ENCODE measurements at regions not wholly inside any gene's neighbourhood (a gene's known extent, or its start where the extent isn't known, plus 50 kb on each side); places are given as distances from the start of the nearest gene placed in this dataset.

DNA sequence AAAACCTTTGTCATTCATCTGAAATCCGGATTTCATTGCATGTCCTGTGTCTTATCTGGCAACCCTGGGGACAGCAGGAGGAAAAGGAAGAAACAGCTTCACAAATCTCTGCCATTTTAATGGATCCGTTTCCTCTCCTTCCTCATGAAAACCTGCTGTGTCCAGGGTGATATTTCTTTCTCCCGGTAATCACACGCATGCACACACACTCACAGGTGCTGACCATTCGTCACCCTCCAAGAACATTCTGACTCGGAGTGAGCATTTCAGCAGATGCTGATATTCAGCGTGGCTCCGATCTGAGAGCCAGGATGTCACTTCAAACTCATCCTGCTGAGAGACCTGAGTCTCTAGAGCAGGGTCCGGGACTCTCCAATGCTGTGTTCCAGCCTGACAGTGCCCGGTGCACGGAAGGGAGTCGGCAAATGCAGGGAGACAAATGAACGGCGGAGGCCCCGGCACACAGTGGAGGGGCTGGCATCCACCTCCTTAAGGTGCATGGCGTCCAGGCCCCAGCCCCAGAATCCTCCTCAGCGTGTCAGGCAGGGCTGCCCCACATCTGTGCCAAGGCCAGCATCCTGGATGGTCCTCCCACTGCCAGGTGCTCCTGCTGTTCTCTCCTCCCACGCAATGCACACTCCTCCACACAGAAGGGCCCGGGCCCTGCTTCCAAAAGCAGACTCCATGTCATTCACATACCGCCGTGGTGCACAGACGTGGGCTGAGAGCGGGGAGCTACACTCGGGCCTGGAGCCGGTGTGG lies 70.7 kb downstream of the RBFOX3 start:
- no peak for DNase-seq (ENCODE audit: low read depth)

DNA sequence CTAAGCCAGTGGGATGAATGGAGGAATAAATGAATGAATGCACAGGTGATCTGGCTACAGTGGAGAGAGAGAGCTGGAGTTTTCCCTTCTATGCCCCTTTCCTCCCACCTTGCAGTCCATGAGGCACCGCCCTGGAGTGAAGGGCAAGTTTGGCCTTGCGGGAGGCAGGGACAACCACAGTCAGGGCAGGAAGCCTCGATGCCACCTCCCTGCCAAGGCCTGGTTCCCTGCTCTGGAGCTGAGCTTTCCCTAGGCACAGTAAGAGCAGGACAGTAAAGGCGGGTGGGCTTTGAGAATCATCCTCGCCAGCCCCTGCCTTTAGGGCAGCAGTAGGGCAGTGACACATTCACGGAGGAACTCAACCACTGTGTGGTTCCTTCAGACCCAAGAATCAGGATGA lies 72.6 kb downstream of the RBFOX3 start:
- DNase-seq (ENCODE audit: low read depth) = no peak

DNA sequence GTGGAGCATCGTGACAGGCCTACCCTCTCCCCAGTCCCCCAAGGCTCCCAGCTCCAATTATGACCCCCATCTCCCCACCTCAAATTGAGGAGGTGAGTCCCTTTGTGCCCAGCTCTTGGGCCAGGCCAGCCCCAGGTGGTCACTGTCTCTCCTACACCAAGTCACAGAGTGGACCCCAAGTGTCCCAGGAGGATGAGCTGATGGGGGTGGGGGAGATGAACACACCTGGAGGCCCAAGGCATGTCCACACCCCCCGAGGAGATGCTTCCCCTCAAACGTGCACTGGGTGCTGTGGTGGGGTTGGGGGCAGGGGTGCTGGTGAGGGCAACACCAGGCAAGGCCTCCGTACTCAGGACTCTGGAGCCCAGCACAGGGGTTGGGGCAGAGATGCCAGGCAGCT lies 73.2 kb downstream of the RBFOX3 start:
- DNase-seq (ENCODE audit: low read depth) = no peak

DNA sequence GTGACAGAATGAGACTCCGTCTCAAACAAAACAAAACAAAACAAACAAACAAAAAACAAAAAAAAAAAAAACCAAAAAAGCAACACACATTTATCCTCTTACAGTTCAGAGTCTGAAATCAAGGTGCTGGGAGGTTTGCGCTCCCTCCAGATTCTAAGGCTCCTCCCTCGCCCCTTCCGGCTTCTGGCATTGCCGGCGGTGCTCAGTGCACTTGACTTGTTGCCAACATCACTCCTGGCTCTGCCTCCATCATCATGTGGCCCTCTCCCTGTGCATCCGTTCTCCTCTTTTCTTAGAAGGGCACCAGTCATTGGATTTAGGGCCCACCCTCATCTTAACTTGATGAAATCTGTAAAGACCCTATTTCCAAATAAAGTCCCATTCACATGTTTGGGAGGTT lies 73.8 kb downstream of the RBFOX3 start:
- DNase-seq (ENCODE audit: low read depth) = no peak

DNA sequence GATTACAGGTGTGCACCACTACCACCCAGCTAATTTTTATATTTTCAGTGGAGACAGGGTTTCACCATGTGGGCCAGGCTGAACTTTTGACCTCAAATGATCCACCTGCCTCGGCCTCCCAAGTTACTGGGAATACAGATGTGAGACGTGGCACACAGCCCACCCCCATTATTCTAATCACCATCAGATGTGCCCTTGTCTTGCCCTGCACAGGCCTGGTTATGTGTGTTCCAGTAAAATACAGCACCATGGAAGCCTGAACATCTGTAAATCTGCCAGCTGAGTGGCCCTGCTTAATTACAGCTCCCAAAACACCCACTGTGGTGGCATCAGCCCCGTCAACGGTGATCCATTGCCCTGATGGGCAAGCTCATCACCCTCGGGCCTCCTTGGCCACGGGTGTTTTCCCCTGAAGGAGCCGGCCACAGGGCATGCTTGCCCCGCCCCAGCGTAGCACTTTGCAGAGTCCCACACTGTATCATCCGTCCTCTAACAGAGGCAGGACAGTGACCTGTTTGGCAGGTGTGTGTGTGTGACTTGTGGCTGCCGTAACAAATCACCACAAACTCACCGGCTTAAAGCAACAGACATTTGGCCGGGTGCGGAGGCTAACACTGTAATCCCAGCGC lies 74.5 kb downstream of the RBFOX3 start:
- DNase-seq (ENCODE audit: low read depth) = no peak

DNA sequence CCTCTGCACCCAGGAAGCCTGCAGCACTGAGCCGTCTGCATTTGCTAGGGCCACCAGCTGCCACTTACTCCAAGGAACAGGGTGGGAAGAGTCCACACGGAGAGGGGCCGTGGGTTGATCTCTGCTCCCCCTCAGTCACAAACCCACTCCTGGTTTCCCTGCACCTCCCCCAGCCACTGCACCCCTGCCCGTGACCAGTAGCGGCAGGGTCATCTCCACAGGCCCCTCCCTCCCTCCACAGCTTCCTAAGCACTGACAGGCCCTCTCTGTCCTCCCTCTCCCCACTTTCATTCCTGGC lies 75.2 kb downstream of the RBFOX3 start:
- DNase-seq (ENCODE audit: low read depth) = no peak

DNA sequence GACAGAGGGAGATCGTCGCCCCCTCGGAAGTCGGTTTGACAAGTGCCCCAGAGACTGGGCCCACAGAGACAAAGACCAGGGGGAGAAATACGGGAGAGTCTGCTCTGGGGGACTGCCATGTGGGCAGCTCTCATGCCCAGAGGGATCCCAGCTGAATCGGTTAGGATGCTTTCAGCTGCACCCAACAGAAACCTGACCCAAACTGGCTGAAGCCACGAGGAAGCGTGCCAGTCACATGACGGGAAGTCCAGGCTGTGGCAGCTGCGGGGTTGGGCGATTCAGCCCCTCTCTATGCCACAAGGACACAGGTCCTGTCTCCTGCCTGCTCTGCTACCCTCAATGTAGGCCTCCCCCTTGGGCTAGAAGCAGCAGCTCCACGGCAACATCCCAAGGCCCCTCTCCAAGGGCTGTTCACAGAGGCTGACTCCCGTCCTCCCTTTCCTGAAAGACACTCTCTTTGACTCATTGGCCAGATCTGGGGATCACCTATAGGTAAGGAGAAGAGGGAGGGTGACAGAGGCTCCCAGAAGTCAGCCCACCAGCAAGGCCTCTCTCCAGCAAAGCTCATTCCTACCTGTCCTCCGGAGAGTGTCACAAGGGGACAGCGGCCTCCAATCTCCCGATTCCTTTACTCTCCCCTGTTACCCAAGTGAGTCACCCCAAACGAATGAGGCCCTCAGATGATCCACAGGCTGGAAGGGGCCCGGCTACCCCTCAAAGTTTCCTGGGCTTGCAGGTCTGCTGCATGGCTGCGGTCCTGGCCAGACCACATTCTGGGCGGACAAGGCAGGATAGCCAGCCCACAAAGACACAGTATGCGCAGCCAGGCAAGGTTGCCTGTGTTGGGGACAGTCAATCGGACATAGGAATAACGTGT lies 75.8 kb downstream of the RBFOX3 start:
- DNase-seq (ENCODE audit: low read depth) = no peak

DNA sequence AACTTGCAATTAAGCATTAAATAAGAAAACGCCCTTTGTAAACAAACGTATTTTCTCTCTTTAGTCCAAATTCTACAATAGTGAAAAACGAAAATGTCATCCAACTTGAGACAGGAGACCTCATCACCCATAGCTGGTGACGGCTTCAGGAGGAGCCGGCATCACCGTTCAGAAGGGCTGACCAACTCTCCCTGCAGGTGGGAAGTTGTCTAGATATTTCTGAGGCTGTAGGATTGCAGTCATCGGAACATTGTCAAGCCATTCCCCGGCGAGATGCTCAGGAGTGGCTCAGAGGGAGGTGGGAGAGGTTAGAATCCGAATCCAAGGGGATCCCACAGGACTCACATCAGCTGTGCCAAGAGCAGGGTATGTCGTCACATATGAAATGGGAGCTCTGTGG lies 76.7 kb downstream of the RBFOX3 start:
- DNase-seq (ENCODE audit: low read depth) = no peak

DNA sequence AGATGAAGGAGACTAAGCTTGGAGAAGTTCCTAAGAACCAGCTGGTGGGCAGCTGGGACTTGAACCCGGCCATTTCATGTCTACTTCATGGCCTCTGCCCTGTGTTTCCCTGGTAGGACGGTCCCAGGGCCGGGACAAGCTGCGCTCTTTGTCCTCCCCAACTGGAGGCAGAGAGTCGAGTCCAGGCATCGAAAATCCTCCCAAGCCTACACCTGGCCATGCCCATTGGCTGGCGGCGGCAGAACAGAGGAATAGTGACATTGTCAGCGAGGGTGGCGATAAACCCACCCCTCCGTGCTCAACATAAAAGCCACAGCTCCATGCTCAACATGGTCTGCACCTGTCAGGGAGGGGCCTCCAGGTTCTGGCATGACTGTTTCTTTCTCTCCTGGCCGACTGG lies 77.7 kb downstream of the RBFOX3 start:
- no peak for DNase-seq (ENCODE audit: low read depth)

DNA sequence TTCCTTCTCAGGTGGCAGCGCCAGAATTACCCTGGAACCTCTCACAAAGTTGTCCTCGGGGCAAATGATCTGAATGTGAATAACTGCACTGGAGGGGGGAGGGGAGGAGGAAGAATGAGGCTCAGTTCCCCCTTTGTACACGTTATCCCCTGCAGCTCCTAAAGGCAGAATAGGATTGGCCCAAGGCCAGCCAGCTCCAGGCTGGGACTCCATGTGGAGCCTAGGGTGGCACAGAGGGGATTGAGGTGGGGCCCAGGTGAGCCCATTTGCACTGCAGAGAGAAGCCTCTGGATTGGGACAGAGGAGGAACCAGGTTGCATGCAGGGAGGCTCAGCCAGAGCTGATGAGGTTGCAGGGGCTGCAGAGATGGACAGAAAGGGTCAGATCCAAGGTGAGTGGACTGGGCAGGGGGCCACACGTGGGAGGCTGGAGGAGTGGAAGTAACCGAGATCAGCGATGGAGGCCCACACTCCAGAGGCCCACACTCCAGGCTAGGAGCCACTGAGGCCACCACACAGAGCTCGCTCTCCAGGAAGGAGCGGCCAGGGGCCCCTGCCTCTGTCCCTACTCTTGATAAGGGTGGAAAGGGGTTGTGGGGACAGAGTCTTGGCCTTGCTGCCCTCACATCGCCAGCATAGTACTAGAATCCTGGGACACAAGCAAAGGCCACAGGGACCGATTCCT lies 78.6 kb downstream of the RBFOX3 start:
- no peak for DNase-seq (ENCODE audit: low read depth)

DNA sequence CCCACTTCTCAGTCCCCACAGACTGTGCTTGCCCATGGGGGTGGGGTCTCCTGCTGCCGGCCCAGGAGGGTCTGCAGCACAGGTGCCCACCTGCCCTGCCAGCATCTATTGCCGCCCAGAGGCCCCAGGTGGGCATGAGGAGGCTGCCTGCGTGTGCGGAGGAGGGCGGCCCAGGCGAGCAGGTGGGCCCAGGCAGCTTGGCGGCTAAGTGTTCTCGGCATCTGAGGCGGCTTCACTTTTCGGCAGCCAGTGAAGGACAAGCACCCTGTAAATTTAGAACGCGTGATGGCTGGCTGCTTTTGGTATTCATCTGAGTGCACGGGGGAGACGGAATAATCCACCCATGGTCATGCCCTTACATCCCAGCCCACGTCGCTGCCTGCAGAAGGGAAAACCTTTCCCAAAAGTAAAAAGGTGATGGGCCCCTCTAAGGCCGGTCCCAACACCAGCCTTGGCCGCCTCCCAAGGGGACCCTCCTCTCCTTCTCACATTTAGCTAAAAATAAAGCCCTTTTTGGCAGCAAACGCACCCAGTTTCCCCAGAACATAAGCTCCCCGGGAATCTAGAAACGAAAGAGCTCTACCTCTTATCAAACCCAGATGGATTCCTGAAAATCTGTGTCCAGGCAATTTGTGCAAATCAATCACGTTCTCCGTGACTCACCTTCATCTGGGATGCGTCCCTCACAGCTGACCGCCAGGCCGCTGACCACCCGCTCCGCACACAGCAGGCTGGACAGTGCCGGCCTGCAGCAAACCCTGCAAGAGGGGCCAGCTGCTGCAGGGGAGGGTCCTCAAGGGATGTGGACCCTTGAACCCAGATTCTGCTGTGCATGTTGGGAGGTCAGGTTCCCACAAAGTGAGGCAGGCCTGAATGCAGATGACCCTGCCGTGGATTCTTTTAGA lies 79.4 kb downstream of the RBFOX3 start:
- DNase-seq (ENCODE audit: low read depth) = no peak

DNA sequence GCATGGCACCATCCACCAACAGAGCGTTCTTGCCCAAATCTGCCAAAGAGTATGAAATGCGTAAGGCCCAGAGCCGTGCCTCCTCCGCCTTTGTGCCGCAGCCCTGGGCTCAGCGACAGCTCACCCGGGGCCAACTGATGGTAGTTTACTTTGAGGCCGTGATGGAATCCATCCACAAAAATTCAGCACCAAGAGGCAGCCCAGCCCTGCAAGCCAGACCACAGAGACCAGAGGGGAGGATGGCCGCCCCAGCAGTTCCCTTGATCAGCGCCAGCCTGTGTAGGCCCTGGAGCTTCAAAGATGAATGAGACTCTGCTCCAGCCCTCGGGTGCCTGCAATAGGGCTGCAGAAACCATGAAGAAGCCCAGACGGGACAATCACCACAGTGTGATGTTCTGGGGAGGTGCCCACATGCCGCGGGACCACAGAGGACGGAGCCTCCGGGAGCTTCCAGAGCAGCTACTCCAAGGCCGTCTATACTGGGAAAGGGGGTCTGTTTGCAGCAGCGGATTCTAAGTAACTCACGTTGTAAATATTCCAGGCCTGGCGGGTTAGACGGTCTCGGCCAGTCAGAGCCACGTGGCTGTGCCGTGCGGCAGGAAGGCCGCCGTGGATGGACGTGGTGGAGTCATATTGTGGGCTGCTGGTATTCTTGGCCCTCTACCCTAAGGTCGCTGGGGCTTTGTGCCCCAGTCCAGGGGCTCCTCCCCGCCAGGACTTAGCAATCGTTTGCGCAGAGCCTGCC lies 80.3 kb downstream of the RBFOX3 start:
- no peak for DNase-seq (ENCODE audit: low read depth)

DNA sequence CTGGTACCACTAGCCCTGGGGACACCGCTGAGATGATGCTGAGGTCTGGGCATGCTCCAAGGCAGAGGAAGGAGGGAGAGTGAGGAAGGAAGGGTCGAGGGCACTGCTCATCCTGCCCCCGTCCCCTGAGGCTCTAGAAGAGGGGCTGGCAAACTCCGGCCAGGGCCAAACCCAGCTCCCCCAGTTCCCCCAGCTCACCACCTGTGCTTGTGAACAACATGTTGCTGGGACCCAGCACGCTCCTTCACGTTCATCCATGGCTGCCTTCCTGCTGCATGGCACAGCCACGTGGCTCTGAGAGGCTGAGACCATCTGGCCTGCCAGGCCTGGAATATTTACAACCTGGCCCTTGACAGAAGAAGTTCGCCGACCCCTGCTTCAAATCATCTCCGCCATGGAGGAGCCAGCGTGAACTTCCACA lies 81.2 kb downstream of the RBFOX3 start:
- DNase-seq (ENCODE audit: low read depth) = no peak

DNA sequence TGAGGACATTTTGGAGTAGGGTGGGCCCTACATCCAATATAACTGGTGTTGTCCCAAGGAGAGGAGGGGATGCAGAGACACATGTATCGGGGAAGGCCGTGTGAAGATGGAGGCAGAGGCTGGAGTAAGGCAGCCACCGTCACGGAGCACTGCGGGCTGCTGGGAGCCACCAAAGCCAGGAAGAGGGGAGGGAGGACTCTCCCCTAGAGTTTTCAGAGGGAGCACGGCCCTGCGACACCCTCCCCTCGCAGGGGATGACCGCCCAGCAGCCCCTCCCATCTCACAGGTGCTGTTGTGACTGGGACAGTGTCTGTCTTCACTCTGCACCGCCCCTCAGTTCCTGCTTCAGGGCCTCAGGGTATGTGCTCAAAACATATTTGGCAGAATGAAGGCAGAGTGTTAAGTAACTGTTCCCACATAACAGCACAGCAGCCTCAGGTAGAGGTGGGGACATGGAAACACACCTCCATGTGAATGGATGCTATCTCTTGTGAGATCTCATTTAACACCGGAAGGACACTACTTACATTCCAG lies 82.2 kb downstream of the RBFOX3 start:
- DNase-seq (ENCODE audit: low read depth) = no peak

DNA sequence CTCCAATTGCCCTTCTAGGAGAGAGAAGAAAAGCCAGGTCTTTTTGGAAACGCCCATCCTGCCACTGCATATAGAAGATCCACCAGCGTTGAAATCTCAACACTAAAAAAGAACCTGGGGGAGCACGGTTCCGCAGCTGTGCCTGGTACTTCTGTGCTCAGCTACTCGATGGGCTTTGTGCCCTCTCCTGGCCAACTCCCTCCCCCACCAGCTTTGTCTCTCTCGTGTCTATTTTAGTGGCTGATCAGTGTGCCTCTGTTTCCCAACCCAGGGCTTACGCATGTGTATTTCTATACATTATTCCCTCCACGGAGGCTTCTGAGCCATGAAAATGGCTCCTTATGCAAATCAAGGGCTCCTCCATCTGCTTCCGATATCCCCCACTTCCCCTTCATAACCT lies 83.5 kb downstream of the RBFOX3 start:
- no peak for DNase-seq (ENCODE audit: low read depth)

DNA sequence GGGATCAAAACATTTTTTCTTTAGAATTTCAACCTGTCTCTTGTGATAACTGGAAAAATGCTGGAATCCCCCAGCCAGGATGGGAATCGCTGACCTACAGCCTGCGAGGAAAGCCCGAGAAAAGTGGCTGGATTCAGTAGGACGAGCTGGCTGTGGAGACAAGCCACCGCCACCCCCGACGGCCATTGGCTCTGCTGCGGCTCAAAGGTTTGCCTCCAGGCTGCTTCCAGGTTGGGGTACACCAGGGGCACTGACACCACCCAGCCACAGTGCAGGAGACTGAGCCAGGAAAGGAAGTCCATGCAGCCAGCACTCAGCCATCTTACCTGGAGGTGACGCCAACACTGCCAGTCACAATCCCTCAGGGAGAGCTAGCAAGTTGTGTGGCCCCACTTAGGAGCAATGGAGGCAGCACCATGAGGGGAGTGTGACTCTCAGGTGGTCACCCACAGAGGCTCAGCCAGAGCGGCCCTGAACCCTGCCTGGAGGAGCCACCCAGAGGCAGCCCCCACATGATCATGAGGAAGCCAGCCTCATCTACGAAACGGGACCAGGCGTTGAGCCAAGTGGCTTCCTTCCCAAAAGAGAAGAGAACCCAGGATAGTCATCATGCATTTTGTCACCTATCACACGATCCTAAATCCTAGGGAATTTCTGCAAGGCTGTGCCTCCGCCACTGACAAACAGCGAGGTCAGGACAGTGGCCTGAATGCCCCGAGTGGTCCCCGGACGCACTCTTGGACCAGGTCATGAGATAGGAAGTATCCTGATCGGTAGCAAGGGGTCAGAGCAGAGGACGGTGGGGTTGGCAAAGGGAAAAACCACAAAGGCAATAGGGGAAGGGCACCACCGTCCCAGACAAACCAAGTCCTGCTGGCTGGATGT lies 84.8 kb downstream of the RBFOX3 start:
- DNase-seq (ENCODE audit: low read depth) = no peak

DNA sequence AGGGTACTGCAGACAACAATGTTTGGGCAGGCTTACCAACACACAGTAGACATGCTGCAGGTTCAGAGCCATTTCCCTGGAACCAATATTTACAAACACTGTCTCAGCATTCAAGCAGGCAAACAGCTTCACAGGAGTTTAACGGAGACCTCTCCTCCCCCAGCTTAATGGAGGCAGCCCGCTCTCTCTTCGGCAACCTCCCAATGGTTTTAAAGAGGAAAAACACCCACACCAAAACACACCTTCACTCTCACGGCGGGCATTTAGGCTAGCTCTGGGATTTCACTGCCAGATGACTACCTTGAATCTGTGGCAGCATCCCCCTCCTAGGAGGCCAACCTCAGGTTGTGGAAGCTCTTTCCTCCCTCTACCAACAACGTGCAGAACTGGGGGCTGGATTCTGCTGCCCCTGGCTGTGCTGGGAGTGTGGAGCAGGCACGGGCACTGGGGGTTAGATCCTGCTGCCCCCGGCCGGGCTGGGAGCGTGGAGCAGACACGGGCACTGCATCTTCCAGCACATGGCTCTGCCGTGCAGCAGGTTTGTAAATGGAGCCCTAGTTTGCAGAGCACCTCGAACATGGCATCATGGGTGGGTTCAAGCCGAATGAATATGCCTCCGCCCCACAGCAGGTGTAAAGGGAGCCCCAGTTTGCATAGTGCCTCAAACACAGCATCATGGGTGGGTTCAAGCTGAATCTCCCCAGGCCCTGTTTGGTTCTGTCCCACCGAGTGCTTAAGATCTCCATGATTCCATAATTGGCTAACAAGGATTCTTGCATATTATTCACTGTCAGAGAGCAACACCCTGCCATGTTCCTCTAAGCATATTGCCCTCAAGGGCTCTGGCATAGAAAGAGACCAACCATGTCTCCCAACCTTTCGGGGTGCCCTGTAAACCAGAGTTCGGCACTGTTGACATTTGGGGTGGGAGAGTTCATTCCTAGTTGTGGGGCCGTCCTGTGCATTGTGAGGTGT lies 86.4 kb downstream of the RBFOX3 start:
- no peak for DNase-seq (ENCODE audit: low read depth)

DNA sequence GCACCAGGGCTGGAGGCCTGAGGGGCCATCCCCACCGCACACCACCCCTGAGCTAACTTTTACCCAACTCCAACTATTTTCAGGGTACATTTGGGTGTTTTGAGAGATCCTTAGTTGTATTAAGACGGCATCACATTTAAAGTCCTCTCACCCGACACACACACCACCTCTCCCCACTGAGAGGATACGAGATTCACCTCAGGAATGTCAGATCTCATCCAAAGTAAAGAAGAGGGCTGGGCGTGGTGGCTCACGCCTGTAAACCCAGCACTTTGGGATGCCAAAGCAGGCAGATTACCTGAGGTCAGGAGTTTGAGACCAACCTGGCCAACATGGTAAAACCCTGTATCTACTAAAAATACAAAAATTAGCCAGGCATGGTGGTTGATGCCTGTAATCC lies 88.4 kb downstream of the RBFOX3 start:
- DNase-seq (ENCODE audit: low read depth) = no peak
